Posterior cingulate gyrus (tissue), 11 donors: ENCODE measurements at regions not wholly inside any gene's neighbourhood (a gene's known extent, or its start where the extent isn't known, plus 50 kb on each side); places are given as distances from the start of the nearest gene placed in this dataset.
"Not testable (repeated sequence)": the region's sequence is repeated elsewhere in the genome, so short reads cannot be mapped to it uniquely, and the experiment has no call there.

Source experiments
- DNase-seq, 10 donors: peaks; one replicate each; pipeline versions ENCODE4 v3.0.0 to v3.0.0-alpha.2; 2020 to 2021; ENCODE audit warnings: mixed read lengths in 3 of 10
- intact Hi-C: fragments of 100-400 bp; cut with DNase I; formaldehyde crosslinking; loops from one replicate; pipeline ENCODE4 v1.15.1; 2023

- DNase-seq = no peak
- intact Hi-C loops = no loop called here
Observed at GRCh38 chr5:92207151-92207550, 824.0 kb upstream of the ARRDC3 start.

DNA sequence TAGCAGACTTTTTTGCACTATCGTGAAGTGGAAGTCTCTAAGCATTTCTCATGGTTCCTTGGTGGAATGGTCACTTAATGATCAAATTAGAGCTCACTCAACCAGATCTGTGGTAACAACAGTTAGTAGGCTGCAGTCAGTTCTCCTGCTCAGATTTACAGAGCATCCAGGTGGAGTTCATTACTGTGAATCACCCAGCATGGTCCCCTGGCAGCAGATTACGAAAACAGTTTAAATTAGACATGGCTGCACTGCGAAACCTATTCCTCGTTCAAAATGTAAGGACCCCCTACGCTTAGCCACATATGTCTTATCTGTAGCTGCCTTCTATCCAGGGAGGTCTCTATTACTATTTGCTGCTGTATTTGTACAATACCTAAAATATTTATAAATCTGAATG lies 823.6 kb upstream of the ARRDC3 start:
- intact Hi-C loops = no loop called here

DNA sequence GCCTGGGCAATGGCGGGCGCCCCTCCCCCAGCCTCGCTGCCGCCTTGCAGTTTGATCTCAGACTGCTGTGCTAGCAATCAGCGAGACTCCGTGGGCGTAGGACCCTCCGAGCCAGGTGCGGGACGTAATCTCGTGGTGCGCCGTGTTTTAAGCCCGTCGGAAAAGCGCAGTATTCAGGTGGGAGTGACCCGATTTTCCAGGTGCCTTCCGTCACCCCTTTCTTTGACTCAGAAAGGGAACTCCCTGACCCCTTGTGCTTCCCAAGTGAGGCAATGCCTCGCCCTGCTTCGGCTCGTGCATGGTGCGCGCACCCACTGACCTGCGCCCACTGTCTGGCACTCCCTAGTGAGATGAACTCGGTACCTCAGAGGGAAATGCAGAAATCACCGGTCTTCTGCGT lies 815.9 kb upstream of the ARRDC3 start:
- intact Hi-C loops, DNase-seq: not testable (repeated sequence)

More for the DNA sequence above, 823.6 kb upstream of the ARRDC3 start:
- no peak for DNase-seq

DNA sequence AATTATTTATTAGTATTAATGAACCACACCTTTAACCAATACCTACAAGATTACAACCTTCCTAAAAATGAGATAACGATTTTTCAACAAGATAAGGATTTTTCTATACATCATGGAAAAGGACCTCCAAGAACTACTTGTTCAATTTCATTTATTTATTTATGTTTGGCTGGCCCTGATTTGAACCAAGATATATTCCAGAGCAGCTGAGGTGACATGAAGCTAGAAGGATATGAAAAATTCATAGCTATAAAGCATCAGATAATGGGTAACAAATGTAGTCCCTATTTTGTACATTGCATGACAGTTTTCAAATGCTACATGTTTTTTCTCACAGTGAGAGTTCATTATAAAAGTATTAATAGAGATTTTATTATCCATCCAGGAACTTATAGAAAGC lies 798.5 kb upstream of the ARRDC3 start:
- DNase-seq = no peak

DNA sequence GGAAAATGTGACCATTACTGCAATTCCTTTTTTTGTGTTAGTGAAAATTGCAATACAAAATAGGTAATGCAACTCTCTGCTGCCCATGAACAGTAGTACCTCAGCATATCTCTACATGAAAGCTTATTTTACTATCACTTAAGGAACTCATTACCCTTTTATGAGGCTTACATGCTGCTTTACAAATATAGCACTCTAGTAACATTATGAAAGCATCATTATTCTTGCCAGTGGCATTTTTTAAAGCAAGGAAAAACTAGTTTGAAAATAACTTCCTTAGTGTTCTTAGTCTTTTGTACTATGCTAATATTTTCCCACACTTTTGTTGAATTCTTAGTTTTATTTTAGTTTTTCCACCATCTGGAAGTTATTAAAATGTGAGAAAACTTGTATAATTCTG lies 797.3 kb upstream of the ARRDC3 start:
- DNase-seq = no peak
- intact Hi-C loops = no loop called here

More for the DNA sequence above, 798.5 kb upstream of the ARRDC3 start:
- intact Hi-C loops = no loop called here

GRCh38 chr5:92179651-92180050 lies 796.5 kb upstream of the ARRDC3 start:
- intact Hi-C loops = no loop called here
- no peak for DNase-seq

DNA sequence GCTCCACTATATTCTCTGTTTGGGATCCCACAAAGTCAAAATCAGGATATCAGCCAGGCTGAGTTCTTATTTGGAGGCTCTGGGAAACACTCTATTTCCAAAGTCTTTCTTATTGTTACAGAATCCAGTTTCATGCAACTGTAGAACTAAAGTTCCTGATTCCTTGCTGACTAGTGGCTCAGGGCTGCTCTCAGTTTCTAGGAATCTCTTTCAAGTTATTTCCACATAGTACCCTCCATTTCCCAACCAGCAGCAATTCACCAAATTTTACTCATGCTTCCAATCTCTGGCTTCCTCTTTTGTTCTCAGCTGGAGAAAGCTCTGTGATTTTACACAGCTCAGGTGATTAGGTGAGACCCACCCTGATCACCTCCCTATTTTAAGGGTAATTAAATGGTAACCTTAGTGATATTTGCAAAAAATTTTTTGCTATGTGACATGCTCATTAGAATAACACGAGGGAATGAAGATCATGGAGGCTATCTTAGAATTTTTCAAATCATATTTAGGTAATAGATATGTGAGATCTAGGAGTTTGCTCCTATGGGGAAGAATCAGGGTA lies 794.9 kb upstream of the ARRDC3 start:
- intact Hi-C loops = no loop called here
- DNase-seq = no peak

- intact Hi-C loops = no loop called here
- DNase-seq = no peak
Observed at GRCh38 chr5:92163906-92164305, 780.8 kb upstream of the ARRDC3 start.

- DNase-seq = no peak
- intact Hi-C loops = no loop called here
Observed at GRCh38 chr5:92147798-92148197, 764.7 kb upstream of the ARRDC3 start.

GRCh38 chr5:92147266-92147665 lies 764.1 kb upstream of the ARRDC3 start:
- no peak for DNase-seq
- intact Hi-C loops = no loop called here

DNA sequence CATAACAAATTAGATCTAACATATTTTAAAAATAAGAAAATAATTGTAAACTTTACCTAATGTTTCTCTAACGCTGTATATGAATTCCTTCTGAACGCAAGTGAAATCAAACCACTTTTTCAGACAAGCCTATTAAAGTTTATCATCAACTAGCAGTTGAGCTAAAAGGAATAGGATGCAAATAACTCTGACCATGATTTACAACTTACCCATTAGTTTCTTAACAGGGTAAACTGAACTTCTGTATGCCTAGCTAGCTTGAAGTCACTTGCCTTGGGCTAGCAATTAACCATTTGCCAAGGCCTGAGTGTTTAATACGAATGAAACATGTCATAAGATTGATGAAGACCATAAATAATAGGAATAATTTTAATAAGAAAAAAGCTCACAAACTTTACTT lies 762.7 kb upstream of the ARRDC3 start:
- DNase-seq = no peak
- intact Hi-C loops = no loop called here

- intact Hi-C loops = no loop called here
Observed at GRCh38 chr5:92144824-92145223, 761.7 kb upstream of the ARRDC3 start.

GRCh38 chr5:92132294-92132908 lies 749.3 kb upstream of the ARRDC3 start:
- intact Hi-C loops = not testable (repeated sequence)

More at GRCh38 chr5:92144824-92145223, 761.7 kb upstream of the ARRDC3 start:
- DNase-seq = no peak

DNA sequence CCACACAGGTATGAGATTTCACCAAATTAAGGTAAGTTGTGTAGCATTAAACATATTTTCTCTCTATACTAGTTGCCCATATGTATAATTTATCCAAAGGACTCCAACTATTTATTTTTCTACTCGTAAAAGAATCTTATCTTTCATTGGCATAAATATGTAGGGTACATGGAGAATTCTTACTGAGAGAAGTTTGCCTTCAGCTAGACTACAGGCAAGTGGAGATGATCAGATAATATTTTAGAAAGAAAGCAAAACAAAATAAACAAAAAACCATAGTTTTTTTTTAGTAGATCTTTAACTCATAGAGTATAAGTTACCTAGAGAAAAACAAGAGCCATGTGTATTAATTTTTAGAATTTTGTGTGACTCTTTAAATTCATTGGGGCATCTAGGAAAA lies 743.1 kb upstream of the ARRDC3 start:
- DNase-seq = no peak
- intact Hi-C loops = no loop called here

More at GRCh38 chr5:92132294-92132908, 749.3 kb upstream of the ARRDC3 start:
- DNase-seq = not testable (repeated sequence)

- no peak for DNase-seq
- intact Hi-C loops = no loop called here
Observed at GRCh38 chr5:92119110-92119509, 736.0 kb upstream of the ARRDC3 start.

DNA sequence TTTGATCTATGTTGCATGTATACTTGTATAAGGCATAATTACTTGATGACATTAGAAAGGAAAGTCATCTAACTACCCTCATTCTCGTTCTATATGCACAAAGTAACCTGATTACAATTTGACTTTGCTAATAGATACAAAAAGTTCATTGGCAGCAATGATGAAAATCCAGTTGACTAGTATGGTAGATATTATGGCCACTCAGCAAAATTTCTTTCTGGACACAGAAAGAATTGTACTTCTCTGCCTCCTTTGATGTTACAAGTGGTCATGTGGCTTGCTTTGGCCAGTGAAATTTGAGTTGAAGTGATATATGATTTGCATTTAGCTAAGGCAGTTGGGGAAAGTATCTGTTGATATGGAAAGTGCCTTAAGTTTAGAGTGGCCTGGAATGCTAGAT lies 723.7 kb upstream of the ARRDC3 start:
- intact Hi-C loops = no loop called here
- DNase-seq = no peak

DNA sequence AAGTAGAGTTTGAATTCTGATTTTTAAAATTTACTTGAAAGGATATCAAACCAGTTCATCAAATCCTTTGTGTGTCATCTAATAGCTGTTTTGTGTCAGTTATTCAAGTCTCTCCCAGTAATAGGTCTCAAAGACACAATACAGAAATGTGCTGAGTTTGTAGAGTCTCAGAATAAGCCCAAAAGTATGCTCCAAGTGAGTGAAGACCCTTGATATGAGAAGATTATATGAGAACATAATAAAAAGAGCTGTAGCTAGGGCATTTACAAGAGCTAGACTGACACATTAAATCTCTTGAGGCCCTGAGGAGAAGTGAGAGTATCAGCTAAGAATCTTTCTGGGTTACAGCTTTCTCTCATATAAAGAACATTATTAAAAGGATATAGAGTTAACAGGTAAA lies 721.0 kb upstream of the ARRDC3 start:
- intact Hi-C loops = no loop called here
- DNase-seq = no peak

DNA sequence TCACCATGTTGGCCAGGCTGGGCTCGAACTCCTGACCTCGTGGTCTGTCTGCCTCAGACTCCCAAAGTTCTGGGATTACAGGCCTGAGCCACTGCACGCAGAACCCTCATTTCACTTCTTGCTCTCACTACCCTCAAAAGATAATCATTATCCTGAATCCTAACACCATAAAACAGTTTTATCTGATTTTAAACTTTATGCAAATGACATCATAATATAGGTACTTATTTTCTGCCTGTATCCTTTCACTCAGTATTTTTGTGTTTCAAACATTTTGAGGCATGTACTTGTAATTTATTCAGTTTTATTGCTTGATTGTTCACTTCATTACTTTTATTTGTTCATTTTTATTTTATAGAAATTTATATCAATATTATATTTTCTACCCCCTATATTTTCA lies 719.2 kb upstream of the ARRDC3 start:
- intact Hi-C loops = no loop called here
- DNase-seq = peak in 1 of 10 donors; percentile 41

GRCh38 chr5:92092239-92092638 lies 709.1 kb upstream of the ARRDC3 start:
- intact Hi-C loops = no loop called here
- DNase-seq = no peak

DNA sequence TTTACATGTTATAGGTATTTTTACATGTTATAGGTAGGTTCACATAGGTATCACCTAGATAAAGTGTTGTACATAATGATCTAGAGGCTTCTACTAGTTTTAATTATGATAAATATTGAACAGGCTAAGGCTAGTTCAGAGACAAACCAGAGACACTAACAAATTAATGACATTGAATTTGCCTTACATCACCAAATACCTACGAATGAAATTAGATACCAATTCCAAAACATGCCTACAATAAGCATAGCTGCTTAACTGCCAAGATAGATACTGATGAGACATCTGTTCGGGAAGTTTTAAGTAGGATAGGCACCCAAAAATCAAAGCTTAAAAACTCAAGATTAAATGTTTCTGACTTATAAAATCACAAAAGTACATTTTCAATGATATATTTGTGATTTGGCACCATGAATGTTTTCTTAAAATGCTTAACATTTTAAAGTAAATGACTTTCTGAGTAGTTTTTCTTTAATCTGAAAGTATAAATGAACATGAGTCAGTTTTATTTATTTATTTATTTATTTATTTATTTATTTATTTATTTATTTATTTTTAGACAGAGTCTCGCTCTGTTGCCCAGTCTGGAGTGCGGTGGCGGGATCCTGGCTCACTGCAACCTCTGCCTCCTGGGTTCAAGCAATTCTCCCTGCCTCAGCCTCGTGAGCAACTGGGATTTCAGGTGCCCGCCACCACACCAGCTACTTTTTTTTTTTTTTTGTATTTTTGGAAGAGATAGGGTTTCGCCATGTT lies 703.1 kb upstream of the ARRDC3 start:
- intact Hi-C loops = no loop called here

DNA sequence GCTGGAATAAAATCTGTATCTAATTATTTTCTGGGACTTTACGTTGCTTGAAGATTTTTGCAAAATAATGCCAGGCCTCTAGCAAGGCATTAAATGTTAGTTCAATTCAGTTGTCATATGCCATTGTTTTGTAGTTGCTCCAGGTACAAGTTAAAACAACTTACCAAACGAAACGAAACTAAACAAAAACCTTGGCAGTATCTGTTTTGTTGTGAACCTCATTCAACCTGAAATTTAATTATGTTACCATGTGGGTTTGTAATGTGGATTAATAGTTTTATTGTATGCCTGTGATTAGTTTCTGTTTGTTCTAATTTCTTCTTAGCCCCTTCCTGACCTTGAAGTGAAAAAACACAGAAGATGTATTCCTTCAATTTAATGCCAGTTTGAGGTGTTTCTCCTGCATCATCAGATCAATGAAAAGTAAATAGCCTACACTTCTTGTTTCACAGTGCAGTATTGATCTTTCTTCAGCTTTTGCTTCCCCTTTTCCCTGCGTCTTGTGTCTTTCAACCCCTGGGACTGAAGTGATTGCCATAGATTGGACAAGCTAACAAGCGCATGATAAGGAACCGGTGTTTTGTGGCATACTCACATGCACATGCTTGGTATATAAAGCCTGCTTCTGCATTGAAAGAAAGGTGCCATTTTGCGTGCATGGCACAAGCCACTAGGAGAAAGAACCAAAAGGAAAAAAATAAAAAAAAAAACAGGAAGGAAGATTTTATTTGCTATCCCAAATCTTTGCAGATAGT lies 699.0 kb upstream of the ARRDC3 start:
- DNase-seq = no peak
- intact Hi-C loops = no loop called here

More for the DNA sequence above, 703.1 kb upstream of the ARRDC3 start:
- peak in 1 of 10 donors; percentile 74 for DNase-seq
